Aorta (tissue), 5 donors: ENCODE measurements at regions not wholly inside any gene's neighbourhood (a gene's known extent, or its start where the extent isn't known, plus 50 kb on each side); places are given as distances from the start of the nearest gene placed in this dataset.

Experiments used
- ATAC-seq: fragments of 200-7000 bp; cut with Tn5 transposase; one replicate; pipeline ENCODE4 v1.9.1; 2022; ENCODE audit warnings: moderate library complexity; ENCODE audit not compliant: low FRiP score
- DNase-seq, 2 donors: peaks; one replicate each; pipeline ENCODE4 v3.0.0-alpha.2; 2020
- H3K27ac ChIP-seq, 2 donors: one replicate each; pipeline ENCODE4 v1.5.1; 2013; ENCODE audit warnings: low read length in 2 of 2, mild to moderate bottlenecking in 2 of 2, moderate library complexity in 2 of 2, control low read depth in 1 of 2, inconsistent platforms in 1 of 2, low read depth in 1 of 2
- H3K27me3 ChIP-seq, 2 donors: one replicate each; pipeline ENCODE4 v1.6.1; 2013; ENCODE audit warnings: control low read depth in 1 of 2, low read length in 1 of 2, mild to moderate bottlenecking in 1 of 2, moderate library complexity in 1 of 2; ENCODE audit not compliant: insufficient read depth in 2 of 2, control insufficient read depth in 1 of 2
- H3K36me3 ChIP-seq, 2 donors: one replicate each; pipeline ENCODE4 v1.6.1; 2013; ENCODE audit warnings: control low read depth in 1 of 2, low read length in 1 of 2, mild to moderate bottlenecking in 1 of 2; ENCODE audit not compliant: insufficient read depth in 2 of 2, control insufficient read depth in 1 of 2
- H3K4me1 ChIP-seq, 2 donors: one replicate each; pipeline ENCODE4 v1.6.1; 2013; ENCODE audit warnings: low read length in 2 of 2, control low read depth in 1 of 2, mild to moderate bottlenecking in 1 of 2, moderate library complexity in 1 of 2; ENCODE audit not compliant: insufficient read depth in 2 of 2, control insufficient read depth in 1 of 2
- H3K4me3 ChIP-seq, 2 donors: one replicate each; pipeline ENCODE4 v1.5.1; 2013; ENCODE audit warnings: low read length in 2 of 2, control low read depth in 1 of 2, mild to moderate bottlenecking in 1 of 2
- H3K9me3 ChIP-seq: one replicate; pipeline ENCODE4 v1.6.1; 2013; ENCODE audit warnings: mild to moderate bottlenecking, low read length; ENCODE audit not compliant: control insufficient read depth
- WGBS, 2 donors: extraction: QIAGEN DNeasy Blood & Tissue Kit; methylation state at CpG; one replicate each; pipeline ENCODE4 v1.1.7; 2013; 5-methylcytosine and 5-hydroxymethylcytosine counted together
- intact Hi-C, 2 donors: fragments of 100-400 bp; cut with DNase I; formaldehyde crosslinking; loops; one replicate each; pipeline versions ENCODE4 v1.14.2 to v1.15.0; 2022
- donor health status: healthy with polysubstance abuse.
- donor health status: Bipolar disorder and iron deficiency.
- donor health status: DM: no; HTN: no; CAD: no.
- donor health status: DM: no; HTN: no; CAD: no.
- donor health status: DM: yes; HTN: yes; CAD: no.

- H3K4me3 ChIP-seq = no peak overlapping the region
- H3K27me3 ChIP-seq = no peaks in the 10 kb centered on the region
- no peak for ATAC-seq
- 95 to 96% methylated on average over 21 of the region's 21 CpGs for WGBS, 2 donors
- intact Hi-C loops = loop anchor here (5.0 to 10.0 kb wide), 2 partner anchors 65 to 73 kb away; no protein-coding TSS in a partner anchor
- H3K4me1 ChIP-seq = no peaks in the 10 kb centered on the region
- H3K36me3 ChIP-seq = no peaks in the 10 kb centered on the region
- no peaks in the 10 kb centered on the region for H3K9me3 ChIP-seq
- DNase-seq = peak; percentile 40 to 72
- no peak overlapping the region for H3K27ac ChIP-seq
These were observed 99.7 kb upstream of the CTDP1 start for GRCh38 chr18:79579807-79580497.

GRCh38 chr18:79580498-79581171 is 99.0 kb upstream of the CTDP1 start:
- ATAC-seq (no peak), DNase-seq (peak; percentile 35 to 57)
- H3K36me3 ChIP-seq = no peaks in the 10 kb centered on the region
- intact Hi-C loops = no loop called here
- H3K27ac ChIP-seq = no peak overlapping the region
- no peaks in the 10 kb centered on the region for H3K4me1 ChIP-seq
- no peak overlapping the region for H3K4me3 ChIP-seq
- no peaks in the 10 kb centered on the region for H3K9me3 ChIP-seq
- 94% methylated on average over 28 of the region's 28 CpGs for WGBS, 2 donors
- no peaks in the 10 kb centered on the region for H3K27me3 ChIP-seq

- Histone ChIP-seq H3K27ac (no peak overlapping the region), H3K9me3 (no peaks in the 10 kb centered on the region), H3K4me3 (no peak overlapping the region), H3K27me3 (no peaks in the 10 kb centered on the region), H3K4me1 (no peaks in the 10 kb centered on the region), H3K36me3 (no peaks in the 10 kb centered on the region)
- intact Hi-C loops = no loop called here
- DNase-seq (peak in 1 of 2 donors; percentile 36), ATAC-seq (no peak)
- 94% methylated on average over 6 of the region's 6 CpGs for WGBS, 2 donors
These were observed 98.2 kb upstream of the CTDP1 start for GRCh38 chr18:79581406-79581805.

GRCh38 chr18:79581911-79582310 is 97.7 kb upstream of the CTDP1 start:
- WGBS, 2 donors = 94 to 96% methylated on average over 8 of the region's 8 CpGs
- no peaks in the 10 kb centered on the region for H3K4me1 ChIP-seq
- H3K4me3 ChIP-seq = no peak overlapping the region
- no peaks in the 10 kb centered on the region for H3K9me3 ChIP-seq
- ATAC-seq (no peak), DNase-seq (peak in 1 of 2 donors; percentile 32)
- no peak overlapping the region for H3K27ac ChIP-seq
- H3K27me3 ChIP-seq = no peaks in the 10 kb centered on the region
- intact Hi-C loops = no loop called here
- H3K36me3 ChIP-seq = no peaks in the 10 kb centered on the region

GRCh38 chr18:79582978-79583377 is 96.6 kb upstream of the CTDP1 start:
- Histone ChIP-seq H3K27me3 (no peaks in the 10 kb centered on the region), H3K4me1 (no peaks in the 10 kb centered on the region), H3K27ac (no peak overlapping the region), H3K4me3 (no peak overlapping the region), H3K36me3 (no peaks in the 10 kb centered on the region), H3K9me3 (no peaks in the 10 kb centered on the region)
- whole genome bisulfite sequencing, 2 donors = 93% methylated on average over 8 of the region's 8 CpGs
- intact Hi-C loops = no loop called here
- DNase-seq = peak in 1 of 2 donors; percentile 8
- no peak for ATAC-seq

- Histone ChIP-seq H3K4me3 (no peak overlapping the region), H3K36me3 (no peaks in the 10 kb centered on the region), H3K9me3 (no peaks in the 10 kb centered on the region), H3K27ac (no peak overlapping the region), H3K27me3 (no peaks in the 10 kb centered on the region), H3K4me1 (no peaks in the 10 kb centered on the region)
- WGBS, 2 donors = 90 to 93% methylated on average over 13 of the region's 13 CpGs
- DNase-seq = peak; percentile 17 to 51
- no peak for ATAC-seq
- intact Hi-C loops = no loop called here
These were observed 96.2 kb upstream of the CTDP1 start for GRCh38 chr18:79583426-79583825.

- peak; percentile 39 to 63 for DNase-seq
- Histone ChIP-seq H3K36me3 (no peaks in the 10 kb centered on the region), H3K9me3 (no peaks in the 10 kb centered on the region), H3K4me3 (no peak overlapping the region), H3K27ac (no peak overlapping the region), H3K4me1 (no peaks in the 10 kb centered on the region), H3K27me3 (no peaks in the 10 kb centered on the region)
- ATAC-seq = no peak
- intact Hi-C loops = no loop called here
- 75 to 80% methylated on average over 8 to 15 of the region's 15 CpGs for WGBS, 2 donors
These were observed 95.6 kb upstream of the CTDP1 start for GRCh38 chr18:79583984-79584401.

- no peaks in the 10 kb centered on the region for H3K9me3 ChIP-seq
- ATAC-seq (no peak), DNase-seq (peak; percentile 43 to 61)
- intact Hi-C loops = loop anchor here (5.0 kb wide), 3 partner anchors 53 to 197 kb away; no protein-coding TSS in a partner anchor
- no peaks in the 10 kb centered on the region for H3K27me3 ChIP-seq
- no peaks in the 10 kb centered on the region for H3K4me1 ChIP-seq
- H3K4me3 ChIP-seq = no peak overlapping the region
- 89 to 91% methylated on average over 18 to 20 of the region's 20 CpGs for WGBS, 2 donors
- no peaks in the 10 kb centered on the region for H3K36me3 ChIP-seq
- no peak overlapping the region for H3K27ac ChIP-seq
These were observed 94.9 kb upstream of the CTDP1 start for GRCh38 chr18:79584491-79585394.
